GM12878 (cell line): ENCODE measurements at regions not wholly inside any gene's neighbourhood (a gene's known extent, or its start where the extent isn't known, plus 50 kb on each side); places are given as distances from the start of the nearest gene placed in this dataset.

ENCODE experiments used
- ATAC-seq: fragments of 200-7000 bp; cut with Tn5 transposase; 3 replicates; pipeline ENCODE4 v1.9.1; 2020; ENCODE audit warnings: mild to moderate bottlenecking, moderate library complexity
- BruUV-seq: library from RNA; stranded (reverse); fragments of 400-500 nt; replicated peaks from 2 replicates; lab custom pipeline; 2021; lab: Mats Ljungman, UMichigan
- CTCF ChIA-PET: fragments of 300-600 bp; sonication (Branson Sonifier 250); formaldehyde crosslinking; extraction: SDS; loops from one replicate; lab custom pipeline; 2021; ENCODE audit warnings: inconsistent platforms; lab: Yijun Ruan, JAX
- POLR2A ChIA-PET: fragments of 350-600 bp; formaldehyde crosslinking; extraction: SDS; loops from one replicate; lab custom pipeline; 2021; ENCODE audit warnings: inconsistent platforms; lab: Charles Lee
- RAD21 ChIA-PET: fragments of 300-600 bp; sonication (Branson Sonifier 250); formaldehyde crosslinking; loops from one replicate; lab custom pipeline; 2023; ENCODE audit warnings: antibody characterized with exemption; ENCODE audit not compliant: unreplicated experiment; lab: Charles Lee
- SMC1A ChIA-PET: fragments of 300-600 bp; sonication (Branson Sonifier 250); formaldehyde crosslinking; loops from one replicate; lab custom pipeline; 2023; ENCODE audit not compliant: unreplicated experiment, uncharacterized antibody; lab: Charles Lee
- DNase-seq: peaks from one replicate; pipeline ENCODE4 v3.0.0-alpha.2; 2011; ENCODE audit warnings: low read depth, low spot score
- FAIRE-seq: peaks from 3 replicates; lab custom pipeline; 2011; peaks lifted over from hg19 to GRCh38; lab: Jason Lieb, UNC
- H2AFZ ChIP-seq: 2 replicates; pipeline ENCODE4 v1.6.0; 2011; ENCODE audit warnings: low read depth, low read length, control low read depth; ENCODE audit not compliant: control insufficient read depth
- H3K27ac ChIP-seq: 2 replicates; pipeline ENCODE4 v1.5.1; 2011; ENCODE audit warnings: control low read depth; ENCODE audit not compliant: control insufficient read depth, insufficient read depth
- H3K27me3 ChIP-seq, 2 experiments: replicated peaks in 1 of 2; 2 replicates each; pipeline versions ENCODE4 v1.6.0 to v1.6.1; 2011; ENCODE audit warnings: low read length in 1 of 2; ENCODE audit not compliant: control insufficient read depth in 2 of 2, insufficient read depth in 2 of 2
- H3K36me3 ChIP-seq, 2 experiments: 2 replicates each; pipeline ENCODE4 v1.5.1; 2011; ENCODE audit warnings: low read length in 1 of 2; ENCODE audit not compliant: control insufficient read depth in 2 of 2, insufficient read depth in 2 of 2
- H3K4me1 ChIP-seq: 2 replicates; pipeline ENCODE4 v1.6.1; 2011; ENCODE audit warnings: mild to moderate bottlenecking, low read length, moderate library complexity, mixed read lengths; ENCODE audit not compliant: control insufficient read depth, insufficient read depth
- H3K4me2 ChIP-seq: 2 replicates; pipeline ENCODE4 v1.6.0; 2011; ENCODE audit warnings: control low read depth; ENCODE audit not compliant: control insufficient read depth, insufficient read depth
- H3K4me3 ChIP-seq: fragments of 200-600 bp; sonication (generic); 2 replicates; pipeline ENCODE4 v1.5.1; 2016
- H3K79me2 ChIP-seq: 2 replicates; pipeline ENCODE4 v1.6.0; 2011; ENCODE audit warnings: low read length; ENCODE audit not compliant: control insufficient read depth, insufficient read depth
- H3K9ac ChIP-seq: 2 replicates; pipeline ENCODE4 v1.8.0; 2011; ENCODE audit warnings: low read length, control low read depth, mixed read lengths; ENCODE audit not compliant: control insufficient read depth, insufficient read depth
- H3K9me3 ChIP-seq: replicated peaks from 3 replicates; pipeline ENCODE4 v1.5.1; 2011; ENCODE audit warnings: mild to moderate bottlenecking, low read length; ENCODE audit not compliant: control insufficient read depth, insufficient read depth
- H4K20me1 ChIP-seq: 2 replicates; pipeline ENCODE4 v1.6.0; 2011; ENCODE audit not compliant: control insufficient read depth, insufficient read depth
- BMI1 ChIP-seq: fragments of 450-650 bp; IDR thresholded peaks from 2 replicates; pipeline ENCODE4 v1.6.1; 2016; ENCODE audit warnings: mild to moderate bottlenecking, moderate library complexity, borderline replicate concordance
- CBX5 ChIP-seq: sonication (generic); IDR thresholded peaks from 2 replicates; pipeline ENCODE4 v1.6.1; 2016; ENCODE audit warnings: low read depth, moderate library complexity, mild to moderate bottlenecking, inconsistent platforms
- CEBPB ChIP-seq, 2 experiments: fragments of 150-350 bp in 1 of 2; IDR thresholded peaks; 2 replicates each; pipeline ENCODE4 v1.6.1; 2012 to 2014; ENCODE audit warnings: low read depth in 2 of 2, low read length in 2 of 2, borderline replicate concordance in 1 of 2, inconsistent platforms in 1 of 2
- DPF2 ChIP-seq: fragments of 450-650 bp; IDR thresholded peaks from 2 replicates; pipeline ENCODE4 v1.6.1; 2017; ENCODE audit warnings: mild to moderate bottlenecking
- EED ChIP-seq: sonication (generic); IDR thresholded peaks from 2 replicates; pipeline ENCODE4 v1.6.1; 2016; ENCODE audit warnings: antibody characterized with exemption, low read depth
- EP300 ChIP-seq, 2 experiments: fragments of 150-350 bp in 1 of 2; IDR thresholded peaks; 2 replicates each; pipeline ENCODE4 v1.6.1; 2011 to 2012; ENCODE audit warnings: low read depth in 2 of 2, low read length in 2 of 2, borderline replicate concordance in 1 of 2, improper control_type of control experiment in 1 of 2, inconsistent platforms in 1 of 2; ENCODE audit not compliant: control insufficient read depth in 1 of 2
- HCFC1 ChIP-seq: fragments of 150-350 bp; IDR thresholded peaks from 2 replicates; pipeline ENCODE4 v1.6.1; 2014; ENCODE audit warnings: low read length
- IKZF2 ChIP-seq, 2 experiments: fragments of 450-650 bp; IDR thresholded peaks; 2 replicates each; pipeline ENCODE4 v1.6.1; 2017; ENCODE audit warnings: mild to moderate bottlenecking in 2 of 2, moderate library complexity in 2 of 2
- MTA2 ChIP-seq: fragments of 450-650 bp; IDR thresholded peaks from 2 replicates; pipeline ENCODE4 v1.6.1; 2016; ENCODE audit warnings: low read depth, mild to moderate bottlenecking, moderate library complexity
- MTA3 ChIP-seq: IDR thresholded peaks from 2 replicates; pipeline ENCODE4 v1.6.1; 2012; ENCODE audit warnings: low read length, inconsistent platforms, borderline replicate concordance
- NR2F1 ChIP-seq: fragments of 450-650 bp; conservative IDR thresholded peaks from 2 replicates; pipeline ENCODE4 v1.6.1; 2017; ENCODE audit warnings: mild to moderate bottlenecking
- NRF1 ChIP-seq: conservative IDR thresholded peaks from 2 replicates; pipeline ENCODE4 v1.6.1; 2011; ENCODE audit warnings: mild to moderate bottlenecking, low read depth, low read length, improper control_type of control experiment
- STAT1 ChIP-seq: fragments of 450-650 bp; conservative IDR thresholded peaks from 2 replicates; pipeline ENCODE4 v1.6.1; 2014; ENCODE audit warnings: antibody characterized with exemption, mild to moderate bottlenecking
- STAT3 ChIP-seq: IDR thresholded peaks from 2 replicates; pipeline ENCODE4 v1.6.1; 2011; ENCODE audit warnings: low read depth, low read length, improper control_type of control experiment
- WRNIP1 ChIP-seq: IDR thresholded peaks from 2 replicates; pipeline ENCODE4 v1.6.1; 2011; ENCODE audit warnings: low read depth, low read length, improper control_type of control experiment, borderline replicate concordance
- ZNF384 ChIP-seq: IDR thresholded peaks from 2 replicates; pipeline ENCODE4 v1.6.1; 2012; ENCODE audit warnings: low read depth, mild to moderate bottlenecking, low read length, improper control_type of control experiment, borderline replicate concordance
- ZZZ3 ChIP-seq: IDR thresholded peaks from 2 replicates; pipeline ENCODE4 v1.6.1; 2011; ENCODE audit warnings: low read depth; ENCODE audit not compliant: control insufficient read depth, insufficient read length
- WGBS: methylation state at CpG from one replicate; pipeline ENCODE4 v1.1.6; 2016; ENCODE audit warnings: low lambda C conversion rate; ENCODE audit not compliant: insufficient replicate concordance, insufficient coverage; ENCODE audit errors: missing lambda C conversion rate; 5-methylcytosine and 5-hydroxymethylcytosine counted together
- in situ Hi-C: fragments of 300-500 bp; cut with MboI; formaldehyde crosslinking; loops from 9 replicates; pipeline ENCODE4 v1.14.3; 2018; ENCODE audit warnings: mixed read lengths
- intact Hi-C: fragments of 100-400 bp; cut with micrococcal nuclease; formaldehyde crosslinking; loops from one replicate; pipeline ENCODE4 v1.14.2; 2022; ENCODE audit not compliant: unreplicated experiment
- TF ChIP-seq, protein P1 (sequence below): IDR thresholded peaks from 2 replicates; pipeline ENCODE4 v1.6.1; 2011; ENCODE audit warnings: low read depth, low read length, improper control_type of control experiment, borderline replicate concordance
- TF ChIP-seq, protein P2 (sequence below): IDR thresholded peaks from 2 replicates; pipeline ENCODE4 v1.6.1; 2011; ENCODE audit warnings: mild to moderate bottlenecking, low read depth, low read length, moderate library complexity; ENCODE audit not compliant: insufficient replicate concordance
- TF ChIP-seq, protein P3 (sequence below): fragments of 450-650 bp; IDR thresholded peaks from 2 replicates; pipeline ENCODE4 v1.6.1; 2017; ENCODE audit warnings: mild to moderate bottlenecking, moderate library complexity

DNA sequence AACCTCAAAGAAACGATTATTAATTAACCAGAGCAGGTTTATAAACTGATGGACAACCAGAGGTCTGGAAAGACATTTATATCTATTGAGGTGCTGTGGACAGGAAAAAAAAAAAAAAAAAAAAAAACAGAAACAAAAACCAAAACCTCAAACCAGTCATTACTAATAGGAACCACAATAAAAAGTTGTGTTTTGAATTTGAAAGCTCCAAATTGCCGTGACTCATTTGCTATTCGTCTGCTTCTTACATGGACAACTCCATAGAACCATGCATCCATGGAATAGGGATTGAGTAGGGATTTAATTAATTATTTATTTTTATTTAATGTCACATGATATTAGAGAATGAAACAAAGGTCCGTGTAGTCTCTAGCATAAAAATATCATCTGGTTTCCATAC lies 134.1 kb upstream of the SSTR1 start:
- Histone ChIP-seq H3K79me2 (no peaks in the 10 kb centered on the region), H3K9ac (no peak overlapping the region), H4K20me1 (no peaks in the 10 kb centered on the region), H3K4me3 (no peak overlapping the region), H3K36me3 (no peaks in the 10 kb centered on the region), H3K4me2 (no peak overlapping the region), H2AFZ (no peak overlapping the region), H3K27me3 (no peaks in the 10 kb centered on the region), H3K4me1 (no peaks in the 10 kb centered on the region), H3K9me3 (no peaks in the 10 kb centered on the region), H3K27ac (no peak overlapping the region)
- no peak for FAIRE-seq
- ChIA-PET RAD21 (interaction anchor here (0.9 kb wide), 1 partner anchor 49 kb away, joined by 3 read pairs; no protein-coding TSS in a partner anchor), POLR2A (interaction anchor here (0.7 kb wide), 1 partner anchor 257 kb away, joined by 6 read pairs; no protein-coding TSS in a partner anchor), CTCF (no interaction called here), SMC1A (interaction anchor here (0.8 to 1.7 kb wide), 2 partner anchors 56 to 102 kb away, joined by 3 to 5 read pairs; no protein-coding TSS in a partner anchor)
- WGBS, result 7% methylated on average over 4 of the region's 4 CpGs
- no peak for ATAC-seq
- no TSS peak for BruUV-seq
- in situ Hi-C loops (no loop called here), intact Hi-C loops (no loop called here)
- no peak for DNase-seq
- no peak for TF ChIP-seq STAT3
- TF ChIP-seq IKZF2 (IDR thresholded peaks at IDR 0.05), result peak; percentile 29 to 30; a peak in 2 of 4 replicates
- no peak for TF ChIP-seq ZZZ3
- no peak for TF ChIP-seq BMI1
- TF ChIP-seq STAT1, result no peak
- no peak for TF ChIP-seq CEBPB (IDR thresholded peaks at IDR 0.05; ENCODE audit: borderline replicate concordance in 1 of 2, low read depth in 2 of 2, low read length in 2 of 2)
- TF ChIP-seq MTA3, result no peak
- no peak for TF ChIP-seq WRNIP1
- TF ChIP-seq CBX5, result no peak
- TF ChIP-seq NRF1, result no peak
- TF ChIP-seq, protein P1, sequence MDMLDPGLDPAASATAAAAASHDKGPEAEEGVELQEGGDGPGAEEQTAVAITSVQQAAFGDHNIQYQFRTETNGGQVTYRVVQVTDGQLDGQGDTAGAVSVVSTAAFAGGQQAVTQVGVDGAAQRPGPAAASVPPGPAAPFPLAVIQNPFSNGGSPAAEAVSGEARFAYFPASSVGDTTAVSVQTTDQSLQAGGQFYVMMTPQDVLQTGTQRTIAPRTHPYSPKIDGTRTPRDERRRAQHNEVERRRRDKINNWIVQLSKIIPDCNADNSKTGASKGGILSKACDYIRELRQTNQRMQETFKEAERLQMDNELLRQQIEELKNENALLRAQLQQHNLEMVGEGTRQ, result no peak
- TF ChIP-seq EED, result no peak
- TF ChIP-seq MTA2, result peak; percentile 32; the same call in 1 of the 2 replicates
- no peak for TF ChIP-seq NR2F1
- TF ChIP-seq, protein P2, sequence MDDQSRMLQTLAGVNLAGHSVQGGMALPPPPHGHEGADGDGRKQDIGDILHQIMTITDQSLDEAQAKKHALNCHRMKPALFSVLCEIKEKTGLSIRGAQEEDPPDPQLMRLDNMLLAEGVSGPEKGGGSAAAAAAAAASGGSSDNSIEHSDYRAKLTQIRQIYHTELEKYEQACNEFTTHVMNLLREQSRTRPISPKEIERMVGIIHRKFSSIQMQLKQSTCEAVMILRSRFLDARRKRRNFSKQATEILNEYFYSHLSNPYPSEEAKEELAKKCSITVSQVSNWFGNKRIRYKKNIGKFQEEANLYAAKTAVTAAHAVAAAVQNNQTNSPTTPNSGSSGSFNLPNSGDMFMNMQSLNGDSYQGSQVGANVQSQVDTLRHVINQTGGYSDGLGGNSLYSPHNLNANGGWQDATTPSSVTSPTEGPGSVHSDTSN, result no peak
- no peak for TF ChIP-seq DPF2
- TF ChIP-seq, protein P3, sequence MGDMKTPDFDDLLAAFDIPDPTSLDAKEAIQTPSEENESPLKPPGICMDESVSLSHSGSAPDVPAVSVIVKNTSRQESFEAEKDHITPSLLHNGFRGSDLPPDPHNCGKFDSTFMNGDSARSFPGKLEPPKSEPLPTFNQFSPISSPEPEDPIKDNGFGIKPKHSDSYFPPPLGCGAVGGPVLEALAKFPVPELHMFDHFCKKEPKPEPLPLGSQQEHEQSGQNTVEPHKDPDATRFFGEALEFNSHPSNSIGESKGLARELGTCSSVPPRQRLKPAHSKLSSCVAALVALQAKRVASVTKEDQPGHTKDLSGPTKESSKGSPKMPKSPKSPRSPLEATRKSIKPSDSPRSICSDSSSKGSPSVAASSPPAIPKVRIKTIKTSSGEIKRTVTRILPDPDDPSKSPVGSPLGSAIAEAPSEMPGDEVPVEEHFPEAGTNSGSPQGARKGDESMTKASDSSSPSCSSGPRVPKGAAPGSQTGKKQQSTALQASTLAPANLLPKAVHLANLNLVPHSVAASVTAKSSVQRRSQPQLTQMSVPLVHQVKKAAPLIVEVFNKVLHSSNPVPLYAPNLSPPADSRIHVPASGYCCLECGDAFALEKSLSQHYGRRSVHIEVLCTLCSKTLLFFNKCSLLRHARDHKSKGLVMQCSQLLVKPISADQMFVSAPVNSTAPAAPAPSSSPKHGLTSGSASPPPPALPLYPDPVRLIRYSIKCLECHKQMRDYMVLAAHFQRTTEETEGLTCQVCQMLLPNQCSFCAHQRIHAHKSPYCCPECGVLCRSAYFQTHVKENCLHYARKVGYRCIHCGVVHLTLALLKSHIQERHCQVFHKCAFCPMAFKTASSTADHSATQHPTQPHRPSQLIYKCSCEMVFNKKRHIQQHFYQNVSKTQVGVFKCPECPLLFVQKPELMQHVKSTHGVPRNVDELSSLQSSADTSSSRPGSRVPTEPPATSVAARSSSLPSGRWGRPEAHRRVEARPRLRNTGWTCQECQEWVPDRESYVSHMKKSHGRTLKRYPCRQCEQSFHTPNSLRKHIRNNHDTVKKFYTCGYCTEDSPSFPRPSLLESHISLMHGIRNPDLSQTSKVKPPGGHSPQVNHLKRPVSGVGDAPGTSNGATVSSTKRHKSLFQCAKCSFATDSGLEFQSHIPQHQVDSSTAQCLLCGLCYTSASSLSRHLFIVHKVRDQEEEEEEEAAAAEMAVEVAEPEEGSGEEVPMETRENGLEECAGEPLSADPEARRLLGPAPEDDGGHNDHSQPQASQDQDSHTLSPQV, result no peak
- TF ChIP-seq HCFC1, result no peak
- 0 out of 4 replicates have a peak, but pooled peaks of 1 of the 2 experiments have one; percentile 19 for TF ChIP-seq EP300 (IDR thresholded peaks at IDR 0.05; ENCODE audit: borderline replicate concordance in 1 of 2, control insufficient read depth in 1 of 2, low read depth in 2 of 2, low read length in 2 of 2)
- TF ChIP-seq ZNF384, result peak; percentile 78; the same call in 1 of the 2 replicates
